GDM1 (cell line): ENCODE measurements at regions not wholly inside any gene's neighbourhood (a gene's known extent, or its start where the extent isn't known, plus 50 kb on each side); places are given as distances from the start of the nearest gene placed in this dataset.
"Not testable (repeated sequence)": the region's sequence is repeated elsewhere in the genome, so short reads cannot be mapped to it uniquely, and the experiment has no call there.

Experiments
- DNase-seq: peaks from one replicate; lab custom pipeline; 2025; lab: John Stamatoyannopoulos, UW

GRCh38 chr9:100714372-100715099 lies 136.7 kb downstream of the CAVIN4 start:
- no peak for DNase-seq

GRCh38 chr9:100715100-100715380 lies 137.2 kb downstream of the CAVIN4 start:
- DNase-seq = no peak

- no peak for DNase-seq
These were observed 140.8 kb downstream of the CAVIN4 start for GRCh38 chr9:100718717-100719116.

GRCh38 chr9:100720922-100721321 lies 143.0 kb downstream of the CAVIN4 start:
- DNase-seq = no peak

- no peak for DNase-seq
These were observed 147.0 kb downstream of the CAVIN4 start for GRCh38 chr9:100724886-100725285.

- no peak for DNase-seq
These were observed 147.5 kb downstream of the CAVIN4 start for GRCh38 chr9:100725371-100725770.

- no peak for DNase-seq
These were observed 151.5 kb downstream of the CAVIN4 start for GRCh38 chr9:100729336-100729895.

GRCh38 chr9:100730086-100730485 lies 152.2 kb downstream of the CAVIN4 start:
- no peak for DNase-seq

- no peak for DNase-seq
These were observed 153.2 kb downstream of the CAVIN4 start for GRCh38 chr9:100731038-100731556.

GRCh38 chr9:100731557-100731956 lies 153.7 kb downstream of the CAVIN4 start:
- DNase-seq = no peak

- DNase-seq = no peak
These were observed 161.3 kb downstream of the CAVIN4 start for GRCh38 chr9:100739208-100739607.

- DNase-seq = no peak
These were observed 161.8 kb downstream of the CAVIN4 start for GRCh38 chr9:100739666-100740065.

- not testable (repeated sequence) for DNase-seq
These were observed 171.1 kb downstream of the CAVIN4 start for GRCh38 chr9:100748930-100749329.

- no peak for DNase-seq
These were observed 178.3 kb downstream of the CAVIN4 start for GRCh38 chr9:100756217-100756616.

GRCh38 chr9:100759215-100759614 lies 181.3 kb downstream of the CAVIN4 start:
- DNase-seq = no peak

- no peak for DNase-seq
These were observed 183.5 kb downstream of the CAVIN4 start for GRCh38 chr9:100761276-100761802.

GRCh38 chr9:100774326-100774725 lies 196.4 kb downstream of the CAVIN4 start:
- DNase-seq = no peak

GRCh38 chr9:100774962-100775361 lies 197.1 kb downstream of the CAVIN4 start:
- DNase-seq = no peak

GRCh38 chr9:100775912-100776311 lies 198.0 kb downstream of the CAVIN4 start:
- no peak for DNase-seq

GRCh38 chr9:100784755-100785154 lies 206.9 kb downstream of the CAVIN4 start:
- DNase-seq = no peak

GRCh38 chr9:100785946-100786345 lies 208.1 kb downstream of the CAVIN4 start:
- no peak for DNase-seq

GRCh38 chr9:100794738-100795269 lies 216.9 kb downstream of the CAVIN4 start:
- no peak for DNase-seq

GRCh38 chr9:100803956-100804355 lies 224.6 kb upstream of the PLPPR1 start:
- DNase-seq = no peak
